Gastrocnemius medialis (tissue), 4 donors: ENCODE measurements at regions not wholly inside any gene's neighbourhood (a gene's known extent, or its start where the extent isn't known, plus 50 kb on each side); places are given as distances from the start of the nearest gene placed in this dataset.
"Not testable (repeated sequence)": the region's sequence is repeated elsewhere in the genome, so short reads cannot be mapped to it uniquely, and the experiment has no call there.

Experiments used
- POLR2A ChIP-seq, 2 donors: fragments of 450-650 bp; IDR thresholded peaks; one replicate each; pipeline ENCODE4 v1.6.1; 2017; ENCODE audit warnings: antibody characterized with exemption in 2 of 2, mild to moderate bottlenecking in 2 of 2, moderate library complexity in 2 of 2
- TF ChIP-seq, protein P1 (sequence below), 5 experiments: fragments of 450-650 bp in 3 of 5; fragments of 200-600 bp in 2 of 5; sonication (generic) in 2 of 5; IDR thresholded peaks in 4 of 5; conservative IDR thresholded peaks in 1 of 5; 1 replicate in 4 of 5; 2 replicates in 1 of 5; pipeline ENCODE4 v1.5.1; 2016 to 2019; ENCODE audit warnings: antibody characterized with exemption in 5 of 5, mild to moderate bottlenecking in 3 of 5, moderate library complexity in 3 of 5

GRCh38 chr3:130182475-130182874 is 100.8 kb downstream of the ALG1L2 start:
- TF ChIP-seq, protein P1, sequence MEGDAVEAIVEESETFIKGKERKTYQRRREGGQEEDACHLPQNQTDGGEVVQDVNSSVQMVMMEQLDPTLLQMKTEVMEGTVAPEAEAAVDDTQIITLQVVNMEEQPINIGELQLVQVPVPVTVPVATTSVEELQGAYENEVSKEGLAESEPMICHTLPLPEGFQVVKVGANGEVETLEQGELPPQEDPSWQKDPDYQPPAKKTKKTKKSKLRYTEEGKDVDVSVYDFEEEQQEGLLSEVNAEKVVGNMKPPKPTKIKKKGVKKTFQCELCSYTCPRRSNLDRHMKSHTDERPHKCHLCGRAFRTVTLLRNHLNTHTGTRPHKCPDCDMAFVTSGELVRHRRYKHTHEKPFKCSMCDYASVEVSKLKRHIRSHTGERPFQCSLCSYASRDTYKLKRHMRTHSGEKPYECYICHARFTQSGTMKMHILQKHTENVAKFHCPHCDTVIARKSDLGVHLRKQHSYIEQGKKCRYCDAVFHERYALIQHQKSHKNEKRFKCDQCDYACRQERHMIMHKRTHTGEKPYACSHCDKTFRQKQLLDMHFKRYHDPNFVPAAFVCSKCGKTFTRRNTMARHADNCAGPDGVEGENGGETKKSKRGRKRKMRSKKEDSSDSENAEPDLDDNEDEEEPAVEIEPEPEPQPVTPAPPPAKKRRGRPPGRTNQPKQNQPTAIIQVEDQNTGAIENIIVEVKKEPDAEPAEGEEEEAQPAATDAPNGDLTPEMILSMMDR (IDR thresholded peaks at IDR 0.05 in 4 of 5, conservative IDR thresholded peaks at IDR 0.05 in 1 of 5): not testable (repeated sequence)
- not testable (repeated sequence) for TF ChIP-seq POLR2A (IDR thresholded peaks at IDR 0.05)
